H9 (cell line): ENCODE measurements at regions not wholly inside any gene's neighbourhood (a gene's known extent, or its start where the extent isn't known, plus 50 kb on each side); places are given as distances from the start of the nearest gene placed in this dataset.
A peak's percentile ranks its signal among the peaks of the same experiment; 100 is the strongest.

Experiments used
- DNase-seq: peaks from one replicate; pipeline ENCODE4 v3.0.0-alpha.2; 2017
- H2AFZ ChIP-seq: one replicate; pipeline ENCODE4 v1.6.1; 2013; ENCODE audit warnings: mild to moderate bottlenecking, low read length, control low read depth, moderate library complexity
- H2AK5ac ChIP-seq: 2 replicates; pipeline ENCODE4 v1.6.1; 2013; ENCODE audit warnings: low read length, control low read depth, mixed read lengths; ENCODE audit not compliant: insufficient read length
- H2BK120ac ChIP-seq: one replicate; pipeline ENCODE4 v1.6.1; 2013; ENCODE audit warnings: low read depth, mild to moderate bottlenecking, low read length, control low read depth, inconsistent platforms; ENCODE audit not compliant: poor library complexity, severe bottlenecking
- H2BK12ac ChIP-seq: 2 replicates; pipeline ENCODE4 v1.6.1; 2013; ENCODE audit warnings: low read length, control low read depth, mixed read lengths, low read depth; ENCODE audit not compliant: insufficient read length
- H2BK15ac ChIP-seq: 2 replicates; pipeline ENCODE4 v1.6.1; 2013; ENCODE audit warnings: low read depth, low read length, control low read depth
- H2BK20ac ChIP-seq: one replicate; pipeline ENCODE4 v1.6.1; 2013; ENCODE audit warnings: low read depth, mild to moderate bottlenecking, low read length, control low read depth, inconsistent platforms; ENCODE audit not compliant: poor library complexity, severe bottlenecking
- H2BK5ac ChIP-seq: 2 replicates; pipeline ENCODE4 v1.6.1; 2013; ENCODE audit warnings: low read length, control low read depth, mixed read lengths; ENCODE audit not compliant: insufficient read length
- H3K14ac ChIP-seq: 2 replicates; pipeline ENCODE4 v1.6.1; 2013; ENCODE audit warnings: low read length, control low read depth; ENCODE audit not compliant: insufficient read depth
- H3K18ac ChIP-seq: 2 replicates; pipeline ENCODE4 v1.6.1; 2013; ENCODE audit warnings: low read depth, mild to moderate bottlenecking, mixed read lengths, low read length, control low read depth; ENCODE audit not compliant: insufficient read length
- H3K23ac ChIP-seq: 2 replicates; pipeline ENCODE4 v1.6.1; 2013; ENCODE audit warnings: low read length, control low read depth, mixed read lengths, low read depth; ENCODE audit not compliant: insufficient read length
- H3K23me2 ChIP-seq: 2 replicates; pipeline ENCODE4 v1.6.1; 2013; ENCODE audit warnings: low read depth, mild to moderate bottlenecking, mixed read lengths, low read length, control low read depth; ENCODE audit not compliant: insufficient read length, poor library complexity, severe bottlenecking
- H3K27ac ChIP-seq: 2 replicates; pipeline ENCODE4 v1.5.1; 2013; ENCODE audit warnings: low read length, control low read depth, mixed read lengths, low read depth; ENCODE audit not compliant: insufficient read length
- H3K27me3 ChIP-seq: 2 replicates; pipeline ENCODE4 v1.6.1; 2013; ENCODE audit warnings: low read length, control low read depth, inconsistent platforms; ENCODE audit not compliant: insufficient read depth
- H3K4ac ChIP-seq: 2 replicates; pipeline ENCODE4 v1.6.1; 2013; ENCODE audit warnings: low read depth, mild to moderate bottlenecking, control low read depth, inconsistent platforms, low read length, moderate library complexity
- H3K4me1 ChIP-seq: 2 replicates; pipeline ENCODE4 v1.6.1; 2013; ENCODE audit warnings: low read length, control low read depth, inconsistent platforms; ENCODE audit not compliant: insufficient read depth
- H3K4me2 ChIP-seq: 2 replicates; pipeline ENCODE4 v1.6.1; 2013; ENCODE audit warnings: low read length, control low read depth, mixed read lengths; ENCODE audit not compliant: insufficient read length, insufficient read depth
- H3K56ac ChIP-seq: 2 replicates; pipeline ENCODE4 v1.6.1; 2013; ENCODE audit warnings: low read depth, mild to moderate bottlenecking, mixed read lengths, low read length, control low read depth; ENCODE audit not compliant: insufficient read length
- H3K79me1 ChIP-seq: 2 replicates; pipeline ENCODE4 v1.6.1; 2013; ENCODE audit warnings: low read depth, mild to moderate bottlenecking, moderate library complexity, low read length, control low read depth, inconsistent platforms; ENCODE audit not compliant: insufficient read depth, poor library complexity, severe bottlenecking
- H3K79me2 ChIP-seq: 2 replicates; pipeline ENCODE4 v1.6.1; 2013; ENCODE audit warnings: low read length, control low read depth, inconsistent platforms; ENCODE audit not compliant: insufficient read depth
- H3K9ac ChIP-seq: 2 replicates; pipeline ENCODE4 v1.6.1; 2013; ENCODE audit warnings: low read length, control low read depth, mixed read lengths; ENCODE audit not compliant: insufficient read length; ENCODE audit errors: extremely low read depth
- H3K9me3 ChIP-seq: one replicate; pipeline ENCODE4 v1.6.1; 2013; ENCODE audit warnings: low read depth, low read length, inconsistent platforms; ENCODE audit not compliant: control insufficient read depth
- H3T11ph ChIP-seq: one replicate; pipeline ENCODE4 v1.6.1; 2013; ENCODE audit warnings: mild to moderate bottlenecking, low read length, control low read depth, inconsistent platforms
- H4K20me1 ChIP-seq: one replicate; pipeline ENCODE4 v1.6.1; 2013; ENCODE audit not compliant: control insufficient read depth, insufficient read length, insufficient read depth
- H4K5ac ChIP-seq: 2 replicates; pipeline ENCODE4 v1.6.1; 2013; ENCODE audit warnings: low read depth, mild to moderate bottlenecking, mixed read lengths, low read length, control low read depth; ENCODE audit not compliant: insufficient read length
- H4K8ac ChIP-seq: replicated peaks from 2 replicates; pipeline ENCODE4 v1.6.1; 2013; ENCODE audit warnings: low read length, control low read depth, mixed read lengths, low read depth; ENCODE audit not compliant: insufficient read length
- H4K91ac ChIP-seq: 2 replicates; pipeline ENCODE4 v1.6.1; 2013; ENCODE audit warnings: low read depth, mild to moderate bottlenecking, moderate library complexity, mixed read lengths, low read length, control low read depth; ENCODE audit not compliant: insufficient read length
- H3K27ac Mint-ChIP-seq, 3 experiments: 2 replicates in 2 of 3; 3 replicates in 1 of 3; pipeline ENCODE4 v1.8.0; 2020 to 2021; ENCODE audit warnings: mixed read lengths in 3 of 3, mild to moderate bottlenecking in 1 of 3, moderate library complexity in 1 of 3
- H3K27me3 Mint-ChIP-seq: 2 replicates; pipeline ENCODE4 v1.8.0; 2021; ENCODE audit warnings: low read depth, mild to moderate bottlenecking, moderate library complexity, mixed read lengths
- H3K36me3 Mint-ChIP-seq, 3 experiments: 2 replicates in 2 of 3; 3 replicates in 1 of 3; pipeline ENCODE4 v1.8.0; 2020 to 2021; ENCODE audit warnings: low read depth in 3 of 3, mixed read lengths in 3 of 3; ENCODE audit not compliant: insufficient read depth in 1 of 3
- H3K4me1 Mint-ChIP-seq, 2 experiments: 2 replicates each; pipeline ENCODE4 v1.8.0; 2020; ENCODE audit warnings: mixed read lengths in 2 of 2
- H3K4me3 Mint-ChIP-seq, 2 experiments: 2 replicates in 1 of 2; 3 replicates in 1 of 2; pipeline ENCODE4 v1.8.0; 2020 to 2021; ENCODE audit warnings: mild to moderate bottlenecking in 2 of 2, mixed read lengths in 2 of 2, moderate library complexity in 1 of 2
- H3K9me3 Mint-ChIP-seq, 2 experiments: 2 replicates in 1 of 2; 3 replicates in 1 of 2; pipeline ENCODE4 v1.8.0; 2020; ENCODE audit warnings: mild to moderate bottlenecking in 2 of 2, mixed read lengths in 2 of 2, moderate library complexity in 1 of 2
- WGBS: extraction: QIAGEN DNeasy Blood & Tissue Kit; methylation state at CpG from one replicate; pipeline ENCODE4 v1.1.7; 2013; ENCODE audit warnings: missing lambda C conversion rate, low lambda C conversion rate, mixed read lengths; ENCODE audit not compliant: insufficient read length; ENCODE audit errors: extremely low coverage; 5-methylcytosine and 5-hydroxymethylcytosine counted together
- TF ChIP-seq, protein P1 (sequence below): fragments of 200-600 bp; sonication (generic); conservative IDR thresholded peaks from 3 replicates; pipeline ENCODE4 v1.8.0; 2021; ENCODE audit warnings: antibody characterized with exemption, mild to moderate bottlenecking

DNA sequence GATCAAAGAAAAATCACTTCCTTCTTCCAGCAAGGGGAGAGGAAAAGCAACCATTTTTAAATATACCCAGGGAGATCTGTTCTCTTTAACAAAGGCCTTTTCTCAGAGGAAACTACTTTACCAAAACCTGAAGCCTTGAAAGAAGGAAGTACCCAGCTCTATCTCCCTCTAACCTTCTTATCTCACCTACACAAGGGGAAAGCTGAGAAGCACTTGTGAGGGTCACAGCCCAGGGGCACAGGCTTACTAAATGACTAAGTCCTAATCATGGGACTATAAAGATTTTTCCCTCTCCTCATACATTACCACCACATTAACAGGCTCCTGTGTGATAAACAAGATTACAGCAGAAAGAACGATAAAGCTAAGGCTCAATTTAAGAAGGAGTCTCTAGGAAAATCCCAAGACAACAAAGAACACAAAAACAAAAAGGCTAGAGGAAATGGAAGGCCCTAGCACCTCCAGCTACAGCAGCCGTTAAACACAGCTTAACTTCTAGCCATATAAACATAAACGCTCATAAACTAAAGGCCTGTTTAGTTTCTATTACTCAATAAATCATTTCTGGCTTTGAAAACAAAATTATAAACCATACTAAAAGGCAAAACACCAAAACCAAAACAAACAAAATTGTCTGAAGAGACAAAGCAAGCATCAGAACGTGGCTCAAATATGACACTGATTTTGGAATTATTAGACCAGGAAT, 284.9 kb upstream of the ECI2 start:
- Histone ChIP-seq H3K79me1 (no peaks in the 10 kb centered on the region), H3K27ac (no peak overlapping the region), H3K9ac (no peak overlapping the region), H3K14ac (no peak overlapping the region), H3K79me2 (no peaks in the 10 kb centered on the region), H4K20me1 (no peaks in the 10 kb centered on the region), H2BK120ac (no peak overlapping the region), H4K8ac (no peak overlapping the region), H4K91ac (no peak overlapping the region), H3K4me1 (no peaks in the 10 kb centered on the region), H3K27me3 (no peaks in the 10 kb centered on the region), H3K9me3 (no peaks in the 10 kb centered on the region), H2BK15ac (no peak overlapping the region), H2AK5ac (no peak overlapping the region), H3K23ac (no peak overlapping the region), H2BK20ac (no peak overlapping the region), H3K4ac (no peak overlapping the region), H3K23me2 (no peaks in the 10 kb centered on the region), H2BK5ac (no peak overlapping the region), H3K18ac (no peak overlapping the region), H3K4me2 (no peak overlapping the region), H2BK12ac (no peak overlapping the region), H4K5ac (no peak overlapping the region), H2AFZ (no peak overlapping the region), H3K56ac (no peak overlapping the region), H3T11ph (no peak overlapping the region)
- Mint-ChIP-seq H3K27me3 (no peaks in the 10 kb centered on the region), H3K27ac (0 out of 7 replicates have a peak overlapping the region, but pooled peaks of 1 of the 3 experiments have one; percentile 15), H3K9me3 (peaks cover 12 to 23% of the 10 kb centered on the region in 2 experiments), H3K4me3 (no peak overlapping the region), H3K36me3 (peaks cover 0 to 27% (median 3%) of the 10 kb centered on the region in 3 experiments; a peak in 4 of 7 replicates), H3K4me1 (no peaks in the 10 kb centered on the region)
- TF ChIP-seq, protein P1, sequence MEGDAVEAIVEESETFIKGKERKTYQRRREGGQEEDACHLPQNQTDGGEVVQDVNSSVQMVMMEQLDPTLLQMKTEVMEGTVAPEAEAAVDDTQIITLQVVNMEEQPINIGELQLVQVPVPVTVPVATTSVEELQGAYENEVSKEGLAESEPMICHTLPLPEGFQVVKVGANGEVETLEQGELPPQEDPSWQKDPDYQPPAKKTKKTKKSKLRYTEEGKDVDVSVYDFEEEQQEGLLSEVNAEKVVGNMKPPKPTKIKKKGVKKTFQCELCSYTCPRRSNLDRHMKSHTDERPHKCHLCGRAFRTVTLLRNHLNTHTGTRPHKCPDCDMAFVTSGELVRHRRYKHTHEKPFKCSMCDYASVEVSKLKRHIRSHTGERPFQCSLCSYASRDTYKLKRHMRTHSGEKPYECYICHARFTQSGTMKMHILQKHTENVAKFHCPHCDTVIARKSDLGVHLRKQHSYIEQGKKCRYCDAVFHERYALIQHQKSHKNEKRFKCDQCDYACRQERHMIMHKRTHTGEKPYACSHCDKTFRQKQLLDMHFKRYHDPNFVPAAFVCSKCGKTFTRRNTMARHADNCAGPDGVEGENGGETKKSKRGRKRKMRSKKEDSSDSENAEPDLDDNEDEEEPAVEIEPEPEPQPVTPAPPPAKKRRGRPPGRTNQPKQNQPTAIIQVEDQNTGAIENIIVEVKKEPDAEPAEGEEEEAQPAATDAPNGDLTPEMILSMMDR = no peak
- no peak for DNase-seq
- WGBS = no CpG with 5 or more reads among the region's 4 CpGs
